ENCODE measurements at regions not wholly inside any gene's neighbourhood (a gene's known extent, or its start where the extent isn't known, plus 50 kb on each side); places are given as distances from the start of the nearest gene placed in this dataset.

GRCh38 chr16:73797115-73797514, 499.5 kb upstream of the PSMD7 start:
- H3K27me3 Mint-ChIP-seq (ENCODE audit: insufficient read depth): peaks cover 1% of the 10 kb centered on the region
- Histone ChIP-seq H3K4me1 (ENCODE audit: control insufficient read depth, insufficient read depth, low read length) (no peaks in the 10 kb centered on the region), H3K27me3 (ENCODE audit: control insufficient read depth, insufficient read depth, low read length, poor library complexity, severe bottlenecking) (no peaks in the 10 kb centered on the region), H3K9me3 (ENCODE audit: control insufficient read depth, low read length) (no peaks in the 10 kb centered on the region), H3K4me3 (ENCODE audit: low read length) (no peak overlapping the region), H3K27ac (ENCODE audit: low read depth, low read length) (no peak overlapping the region), H3K36me3 (ENCODE audit: control insufficient read depth, insufficient read depth, low read length) (no peaks in the 10 kb centered on the region), H3K9ac (ENCODE audit: extremely low read depth, low read length, poor library complexity, severe bottlenecking) (no peak overlapping the region)
- TF ChIP-seq CTCF (conservative IDR thresholded peaks at IDR 0.05): no peak
- 90 to 96% methylated on average over 1 of the region's 1 CpG for WGBS, 2 experiments (ENCODE audit: insufficient coverage in 1 of 2, insufficient read length in 1 of 2)
- no peaks in the 10 kb centered on the region for H3K4me1 Mint-ChIP-seq
- H3K27ac Mint-ChIP-seq: no peak overlapping the region
- H3K36me3 Mint-ChIP-seq (ENCODE audit: low read depth): no peaks in the 10 kb centered on the region
- DNase-seq: no peak
- H3K4me3 Mint-ChIP-seq: no peak overlapping the region
- H3K9me3 Mint-ChIP-seq: no peaks in the 10 kb centered on the region

- Histone ChIP-seq H3K9me3 (ENCODE audit: control insufficient read depth, low read length) (no peaks in the 10 kb centered on the region), H3K4me1 (ENCODE audit: control insufficient read depth, insufficient read depth, low read length) (no peaks in the 10 kb centered on the region), H3K36me3 (ENCODE audit: control insufficient read depth, insufficient read depth, low read length) (no peaks in the 10 kb centered on the region), H3K9ac (ENCODE audit: extremely low read depth, low read length, poor library complexity, severe bottlenecking) (no peak overlapping the region), H3K27ac (ENCODE audit: low read depth, low read length) (no peak overlapping the region), H3K4me3 (ENCODE audit: low read length) (no peak overlapping the region), H3K27me3 (ENCODE audit: control insufficient read depth, insufficient read depth, low read length, poor library complexity, severe bottlenecking) (no peaks in the 10 kb centered on the region)
- DNase-seq: no peak
- H3K36me3 Mint-ChIP-seq (ENCODE audit: low read depth): no peaks in the 10 kb centered on the region
- no peak overlapping the region for H3K4me3 Mint-ChIP-seq
- H3K4me1 Mint-ChIP-seq: no peaks in the 10 kb centered on the region
- no peak for TF ChIP-seq CTCF (conservative IDR thresholded peaks at IDR 0.05)
- WGBS, 2 experiments (ENCODE audit: insufficient coverage in 1 of 2, insufficient read length in 1 of 2): 88 to 93% methylated on average over 4 of the region's 4 CpGs
- no peak overlapping the region for H3K27ac Mint-ChIP-seq
- peaks cover 1% of the 10 kb centered on the region for H3K27me3 Mint-ChIP-seq (ENCODE audit: insufficient read depth)
- H3K9me3 Mint-ChIP-seq: no peaks in the 10 kb centered on the region
Measured at GRCh38 chr16:73796241-73796640, 500.4 kb upstream of the PSMD7 start.

GRCh38 chr16:73794994-73795393, 501.6 kb upstream of the PSMD7 start:
- H3K9me3 ChIP-seq (ENCODE audit: control insufficient read depth, low read length): no peaks in the 10 kb centered on the region
- DNase-seq: no peak
- no peak overlapping the region for H3K4me3 Mint-ChIP-seq
- no peak overlapping the region for H3K27ac ChIP-seq (ENCODE audit: low read depth, low read length)
- no peaks in the 10 kb centered on the region for H3K27me3 ChIP-seq (ENCODE audit: control insufficient read depth, insufficient read depth, low read length, poor library complexity, severe bottlenecking)
- peaks cover 1% of the 10 kb centered on the region for H3K27me3 Mint-ChIP-seq (ENCODE audit: insufficient read depth)
- no peaks in the 10 kb centered on the region for H3K4me1 ChIP-seq (ENCODE audit: control insufficient read depth, insufficient read depth, low read length)
- TF ChIP-seq CTCF (conservative IDR thresholded peaks at IDR 0.05): no peak
- H3K27ac Mint-ChIP-seq: no peak overlapping the region
- 82 to 84% methylated on average over 3 of the region's 3 CpGs for WGBS, 2 experiments (ENCODE audit: insufficient coverage in 1 of 2, insufficient read length in 1 of 2)
- no peak overlapping the region for H3K4me3 ChIP-seq (ENCODE audit: low read length)
- no peaks in the 10 kb centered on the region for H3K36me3 Mint-ChIP-seq (ENCODE audit: low read depth)
- H3K36me3 ChIP-seq (ENCODE audit: control insufficient read depth, insufficient read depth, low read length): no peaks in the 10 kb centered on the region
- H3K9me3 Mint-ChIP-seq: no peaks in the 10 kb centered on the region
- no peaks in the 10 kb centered on the region for H3K4me1 Mint-ChIP-seq
- H3K9ac ChIP-seq (ENCODE audit: extremely low read depth, low read length, poor library complexity, severe bottlenecking): no peak overlapping the region

All from endodermal cell (in vitro differentiated cells).